HepG2 (cell line): ENCODE measurements at regions not wholly inside any gene's neighbourhood (a gene's known extent, or its start where the extent isn't known, plus 50 kb on each side); places are given as distances from the start of the nearest gene placed in this dataset.
"Not testable (repeated sequence)": the region's sequence is repeated elsewhere in the genome, so short reads cannot be mapped to it uniquely, and the experiment has no call there.

Source experiments
- ATAC-seq: fragments of 200-7000 bp; cut with Tn5 transposase; 3 replicates; pipeline ENCODE4 v1.9.1; 2020; ENCODE audit warnings: mild to moderate bottlenecking, moderate library complexity
- BruUV-seq: library from RNA; stranded (reverse); fragments of 400-500 nt; replicated peaks from 2 replicates; lab custom pipeline; 2021; lab: Mats Ljungman, UMichigan
- CTCF ChIA-PET: fragments of 300-600 bp; formaldehyde crosslinking; extraction: SDS; loops from one replicate; lab custom pipeline; 2021; ENCODE audit warnings: low total read pairs, inconsistent platforms, low intra/inter-chr PET ratio; lab: Yijun Ruan, JAX
- POLR2A ChIA-PET: fragments of 350-600 bp; sonication (Branson Sonifier 250); formaldehyde crosslinking; loops from one replicate; lab custom pipeline; 2020; ENCODE audit warnings: antibody characterized with exemption, inconsistent platforms; lab: Yijun Ruan, JAX
- DNase-seq: peaks from one replicate; pipeline ENCODE4 v3.0.0-alpha.2; 2015; ENCODE audit warnings: low spot score
- FAIRE-seq: peaks from 3 replicates; lab custom pipeline; 2011; peaks lifted over from hg19 to GRCh38; lab: Jason Lieb, UNC
- H2AFZ ChIP-seq: one replicate; pipeline ENCODE4 v1.6.1; 2011; ENCODE audit warnings: low read length, inconsistent platforms
- H3K27ac ChIP-seq: fragments of 300-600 bp; 3 replicates; pipeline ENCODE4 v1.8.0; 2011; ENCODE audit warnings: mixed run types, mild to moderate bottlenecking, mixed read lengths, low read length, inconsistent platforms; ENCODE audit not compliant: insufficient read depth; ENCODE audit errors: extremely low read length
- H3K27me3 ChIP-seq, 2 experiments: fragments of 200-600 bp in 1 of 2; 2 replicates in 1 of 2; 3 replicates in 1 of 2; pipeline versions ENCODE4 v1.6.0 to v1.8.0; 2011; ENCODE audit warnings: low read length in 2 of 2, mild to moderate bottlenecking in 2 of 2, moderate library complexity in 2 of 2, inconsistent platforms in 1 of 2; ENCODE audit not compliant: insufficient read depth in 2 of 2, control insufficient read depth in 1 of 2
- H3K36me3 ChIP-seq, 2 experiments: fragments of 200-600 bp in 1 of 2; replicated peaks in 1 of 2; 2 replicates in 1 of 2; 3 replicates in 1 of 2; pipeline versions ENCODE4 v1.5.1 to v1.8.0; 2011; ENCODE audit warnings: low read length in 2 of 2, inconsistent platforms in 1 of 2; ENCODE audit not compliant: insufficient read depth in 2 of 2, control insufficient read depth in 1 of 2
- H3K4me1 ChIP-seq: 2 replicates; pipeline ENCODE4 v1.5.1; 2012; ENCODE audit warnings: low read length, inconsistent platforms; ENCODE audit not compliant: insufficient read depth
- H3K4me2 ChIP-seq: 2 replicates; pipeline ENCODE4 v1.6.0; 2011; ENCODE audit warnings: low read depth, low read length, inconsistent platforms
- H3K4me3 ChIP-seq, 3 experiments: fragments of 200-600 bp in 1 of 3; sonication (generic), shearing (Covaris generic) in 1 of 3; replicated peaks in 1 of 3; 2 replicates each; pipeline ENCODE4 v1.5.1; 2011 to 2016; ENCODE audit warnings: low read length in 3 of 3, inconsistent platforms in 2 of 3, low read depth in 2 of 3, mild to moderate bottlenecking in 2 of 3, control low read depth in 1 of 3, mixed read lengths in 1 of 3; ENCODE audit not compliant: insufficient read depth in 1 of 3
- H3K79me2 ChIP-seq: one replicate; pipeline ENCODE4 v1.6.1; 2011; ENCODE audit warnings: low read length, inconsistent platforms; ENCODE audit not compliant: insufficient read depth
- H3K9ac ChIP-seq: 2 replicates; pipeline ENCODE4 v1.6.0; 2011; ENCODE audit warnings: mild to moderate bottlenecking, low read depth, low read length, inconsistent platforms; ENCODE audit not compliant: insufficient read depth
- H3K9me3 ChIP-seq: 2 replicates; pipeline ENCODE4 v1.5.1; 2012; ENCODE audit warnings: mild to moderate bottlenecking, low read length
- H4K20me1 ChIP-seq: 2 replicates; pipeline ENCODE4 v1.6.0; 2011; ENCODE audit warnings: inconsistent platforms, mild to moderate bottlenecking, low read length, moderate library complexity; ENCODE audit not compliant: insufficient read depth
- ARNTL ChIP-seq: sonication (generic); formaldehyde crosslinking; IDR thresholded peaks from 2 replicates; pipeline ENCODE4 v1.4.0; 2020; ENCODE audit warnings: mild to moderate bottlenecking, missing genetic modification reagents
- BHLHE40 ChIP-seq: IDR thresholded peaks from 2 replicates; pipeline ENCODE4 v1.6.1; 2011; ENCODE audit warnings: low read length, improper control_type of control experiment
- DR1 ChIP-seq: sonication (generic); formaldehyde crosslinking; IDR thresholded peaks from 2 replicates; pipeline ENCODE4 v1.8.0; 2021; ENCODE audit warnings: mild to moderate bottlenecking, missing genetic modification reagents, inconsistent platforms
- KIAA2018 ChIP-seq: sonication (generic); formaldehyde crosslinking; IDR thresholded peaks from 2 replicates; pipeline ENCODE4 v1.5.0; 2020; ENCODE audit warnings: mild to moderate bottlenecking, missing genetic modification reagents, borderline replicate concordance
- ZBTB1 ChIP-seq: sonication (generic); formaldehyde crosslinking; IDR thresholded peaks from 2 replicates; pipeline ENCODE4 v1.4.0; 2020; ENCODE audit warnings: missing genetic modification reagents, borderline replicate concordance
- WGBS: methylation state at CpG from one replicate; pipeline ENCODE4 v1.1.6; 2017; ENCODE audit warnings: low lambda C conversion rate; 5-methylcytosine and 5-hydroxymethylcytosine counted together
- in situ Hi-C: cut with HindIII; loops from 2 replicates; pipeline ENCODE4 v1.10.0; 2017; ENCODE audit warnings: low pct_unique_long_range_greater_than_20kb; ENCODE audit not compliant: extremely low pct_ligation_motif_present
- intact Hi-C: fragments of 100-400 bp; cut with micrococcal nuclease; formaldehyde crosslinking; loops from one replicate; pipeline ENCODE4 v1.10.0; 2022; ENCODE audit not compliant: unreplicated experiment

GRCh38 chr1:87410776-87411480 is 82.2 kb downstream of the LMO4 start (continued):
- TF ChIP-seq KIAA2018 = no peak
- no peak for TF ChIP-seq BHLHE40
- no peak for TF ChIP-seq DR1 (CRISPR knock-in tag)
- TF ChIP-seq ZBTB1 (CRISPR knock-in tag) = no peak
- no peak for TF ChIP-seq ARNTL

DNA sequence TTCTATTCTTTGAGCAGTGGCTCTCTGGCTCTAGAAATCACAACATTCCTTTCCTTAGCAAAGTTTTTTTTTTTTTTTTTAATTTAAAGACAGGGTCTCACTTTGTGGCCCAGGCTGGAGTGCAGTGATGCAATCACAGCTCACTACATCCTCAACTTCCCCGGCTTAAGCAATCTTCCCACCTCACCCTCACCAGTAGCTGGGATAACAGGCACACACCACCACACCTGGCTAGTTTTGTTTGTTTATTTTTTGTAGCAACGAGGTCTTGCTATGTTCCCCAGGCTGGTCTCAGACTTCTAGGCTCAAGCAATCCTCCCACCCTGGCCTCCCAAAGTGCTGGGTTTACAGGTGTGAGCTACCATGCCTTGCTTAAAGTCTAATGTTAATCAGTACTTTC is 85.2 kb downstream of the LMO4 start:
- intact Hi-C loops, POLR2A ChIA-PET, H3K4me2 ChIP-seq, H3K27ac ChIP-seq, H3K79me2 ChIP-seq, in situ Hi-C loops, BruUV-seq, H3K4me1 ChIP-seq, H4K20me1 ChIP-seq, H3K4me3 ChIP-seq, H3K9me3 ChIP-seq, H2AFZ ChIP-seq, FAIRE-seq, CTCF ChIA-PET, ATAC-seq, H3K36me3 ChIP-seq, DNase-seq, H3K27me3 ChIP-seq, H3K9ac ChIP-seq: not testable (repeated sequence)
- WGBS = 24% methylated on average over 2 of the region's 2 CpGs
